ENCODE measurements at regions not wholly inside any gene's neighbourhood (a gene's known extent, or its start where the extent isn't known, plus 50 kb on each side); places are given as distances from the start of the nearest gene placed in this dataset.
"Not testable (repeated sequence)": the region's sequence is repeated elsewhere in the genome, so short reads cannot be mapped to it uniquely, and the experiment has no call there.

GRCh38 chr4:149987330-149988086, 90.7 kb upstream of the DCLK2 start:
- DNase-seq = no peak

- no peak for DNase-seq
These were observed 90.2 kb upstream of the DCLK2 start for GRCh38 chr4:149988087-149988410.

- DNase-seq = peak; percentile 19
These were observed 85.2 kb upstream of the DCLK2 start for GRCh38 chr4:149993030-149993429.

- DNase-seq = no peak
These were observed 83.0 kb upstream of the DCLK2 start for GRCh38 chr4:149995134-149995756.

GRCh38 chr4:149997881-149998421, 80.3 kb upstream of the DCLK2 start:
- peak; percentile 56 for DNase-seq

- peak; percentile 34 for DNase-seq
These were observed 78.7 kb upstream of the DCLK2 start for GRCh38 chr4:149999485-150000074.

- DNase-seq = no peak
These were observed 76.4 kb upstream of the DCLK2 start for GRCh38 chr4:150001815-150002214.

GRCh38 chr4:150002561-150002960, 75.7 kb upstream of the DCLK2 start:
- no peak for DNase-seq

- no peak for DNase-seq
These were observed 73.8 kb upstream of the DCLK2 start for GRCh38 chr4:150004481-150004880.

- DNase-seq = no peak
These were observed 72.7 kb upstream of the DCLK2 start for GRCh38 chr4:150005537-150005936.

GRCh38 chr4:150006197-150006596, 72.0 kb upstream of the DCLK2 start:
- no peak for DNase-seq

GRCh38 chr4:150007512-150007911, 70.7 kb upstream of the DCLK2 start:
- DNase-seq = no peak

- DNase-seq = no peak
These were observed 69.7 kb upstream of the DCLK2 start for GRCh38 chr4:150008546-150008945.

- DNase-seq = no peak
These were observed 68.7 kb upstream of the DCLK2 start for GRCh38 chr4:150009533-150009932.

- peak; percentile 14 for DNase-seq
These were observed 67.6 kb upstream of the DCLK2 start for GRCh38 chr4:150010525-150011126.

GRCh38 chr4:150012851-150013360, 65.3 kb upstream of the DCLK2 start:
- DNase-seq = no peak

GRCh38 chr4:150015910-150016309, 62.3 kb upstream of the DCLK2 start:
- DNase-seq = not testable (repeated sequence)

GRCh38 chr4:150016621-150017020, 61.6 kb upstream of the DCLK2 start:
- DNase-seq = not testable (repeated sequence)

- no peak for DNase-seq
These were observed 60.0 kb upstream of the DCLK2 start for GRCh38 chr4:150018257-150018656.

GRCh38 chr4:150021483-150021882, 56.8 kb upstream of the DCLK2 start:
- no peak for DNase-seq

GRCh38 chr4:150023489-150023888, 54.8 kb upstream of the DCLK2 start:
- DNase-seq = no peak

- not testable (repeated sequence) for DNase-seq
These were observed 51.3 kb upstream of the DCLK2 start for GRCh38 chr4:150026987-150027386.

Data from activated CD4-positive, alpha-beta T cell treated with anti-CD3 and anti-CD28 coated beads, Interleukin-10, Interleukin-2, amounts not matched to agents 100 ng/mL and 50 ng/mL, durations not matched to agents 16 hours and 8 hours (primary cell).